Endothelial cell (in vitro differentiated cells): ENCODE measurements at regions not wholly inside any gene's neighbourhood (a gene's known extent, or its start where the extent isn't known, plus 50 kb on each side); places are given as distances from the start of the nearest gene placed in this dataset.
A peak's percentile ranks its signal among the peaks of the same experiment; 100 is the strongest.

Source experiments
- DNase-seq: peaks from one replicate; pipeline ENCODE4 v3.0.0; 2021; ENCODE audit warnings: low spot score
- H3K27ac Mint-ChIP-seq: one replicate; pipeline ENCODE4 v1.8.0; 2021; ENCODE audit warnings: mixed read lengths, inconsistent platforms; ENCODE audit not compliant: unreplicated experiment
- H3K27me3 Mint-ChIP-seq: one replicate; pipeline ENCODE4 v1.8.0; 2021; ENCODE audit warnings: mild to moderate bottlenecking, moderate library complexity, mixed read lengths, inconsistent platforms; ENCODE audit not compliant: unreplicated experiment
- H3K36me3 Mint-ChIP-seq: one replicate; pipeline ENCODE4 v1.8.0; 2021; ENCODE audit warnings: mild to moderate bottlenecking, low read depth, mixed read lengths, inconsistent platforms; ENCODE audit not compliant: unreplicated experiment
- H3K4me1 Mint-ChIP-seq: one replicate; pipeline ENCODE4 v1.8.0; 2021; ENCODE audit warnings: mild to moderate bottlenecking, mixed read lengths, inconsistent platforms; ENCODE audit not compliant: unreplicated experiment
- H3K4me3 Mint-ChIP-seq: one replicate; pipeline ENCODE4 v1.8.0; 2021; ENCODE audit warnings: mild to moderate bottlenecking, mixed read lengths, inconsistent platforms; ENCODE audit not compliant: unreplicated experiment
- H3K9me3 Mint-ChIP-seq: one replicate; pipeline ENCODE4 v1.8.0; 2021; ENCODE audit warnings: mixed read lengths, inconsistent platforms; ENCODE audit not compliant: unreplicated experiment
- TF ChIP-seq, protein P1 (sequence below): fragments of 200-600 bp; sonication (generic); IDR thresholded peaks from one replicate; pipeline ENCODE4 v1.5.0; 2021; ENCODE audit warnings: antibody characterized with exemption; ENCODE audit not compliant: unreplicated experiment

DNA sequence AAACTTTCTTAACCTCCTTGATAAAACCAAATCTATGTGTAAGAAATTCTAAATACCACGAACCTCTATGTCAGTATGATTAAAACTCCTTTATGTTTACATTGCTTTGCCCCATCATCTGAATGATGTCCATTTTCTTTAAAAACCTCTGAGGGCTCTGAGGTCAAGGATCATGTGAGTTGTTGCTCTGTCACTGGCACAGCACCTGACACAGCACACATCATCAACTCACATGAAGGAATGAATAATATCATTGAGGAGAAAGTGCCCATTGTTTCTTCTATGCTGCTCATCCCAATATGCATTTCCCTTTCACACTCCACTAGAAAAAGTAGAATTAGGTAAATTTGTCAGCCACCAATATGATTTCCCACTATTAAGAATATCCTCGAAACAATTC is 1178.7 kb upstream of the NRXN1 start:
- H3K27me3 Mint-ChIP-seq: peaks cover 3% of the 10 kb centered on the region
- no peaks in the 10 kb centered on the region for H3K36me3 Mint-ChIP-seq
- no peaks in the 10 kb centered on the region for H3K4me1 Mint-ChIP-seq
- H3K27ac Mint-ChIP-seq: no peak overlapping the region
- H3K9me3 Mint-ChIP-seq: no peaks in the 10 kb centered on the region
- TF ChIP-seq, protein P1, sequence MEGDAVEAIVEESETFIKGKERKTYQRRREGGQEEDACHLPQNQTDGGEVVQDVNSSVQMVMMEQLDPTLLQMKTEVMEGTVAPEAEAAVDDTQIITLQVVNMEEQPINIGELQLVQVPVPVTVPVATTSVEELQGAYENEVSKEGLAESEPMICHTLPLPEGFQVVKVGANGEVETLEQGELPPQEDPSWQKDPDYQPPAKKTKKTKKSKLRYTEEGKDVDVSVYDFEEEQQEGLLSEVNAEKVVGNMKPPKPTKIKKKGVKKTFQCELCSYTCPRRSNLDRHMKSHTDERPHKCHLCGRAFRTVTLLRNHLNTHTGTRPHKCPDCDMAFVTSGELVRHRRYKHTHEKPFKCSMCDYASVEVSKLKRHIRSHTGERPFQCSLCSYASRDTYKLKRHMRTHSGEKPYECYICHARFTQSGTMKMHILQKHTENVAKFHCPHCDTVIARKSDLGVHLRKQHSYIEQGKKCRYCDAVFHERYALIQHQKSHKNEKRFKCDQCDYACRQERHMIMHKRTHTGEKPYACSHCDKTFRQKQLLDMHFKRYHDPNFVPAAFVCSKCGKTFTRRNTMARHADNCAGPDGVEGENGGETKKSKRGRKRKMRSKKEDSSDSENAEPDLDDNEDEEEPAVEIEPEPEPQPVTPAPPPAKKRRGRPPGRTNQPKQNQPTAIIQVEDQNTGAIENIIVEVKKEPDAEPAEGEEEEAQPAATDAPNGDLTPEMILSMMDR: no peak
- no peak overlapping the region for H3K4me3 Mint-ChIP-seq
- DNase-seq: no peak

- no peaks in the 10 kb centered on the region for H3K9me3 Mint-ChIP-seq
- H3K4me3 Mint-ChIP-seq: no peak overlapping the region
- no peaks in the 10 kb centered on the region for H3K4me1 Mint-ChIP-seq
- peaks cover 3% of the 10 kb centered on the region for H3K27me3 Mint-ChIP-seq
- no peak for DNase-seq
- no peak overlapping the region for H3K27ac Mint-ChIP-seq
- TF ChIP-seq, protein P1: no peak
- H3K36me3 Mint-ChIP-seq: no peaks in the 10 kb centered on the region
Observed at GRCh38 chr2:52210161-52210560, 1178.2 kb upstream of the NRXN1 start.

DNA sequence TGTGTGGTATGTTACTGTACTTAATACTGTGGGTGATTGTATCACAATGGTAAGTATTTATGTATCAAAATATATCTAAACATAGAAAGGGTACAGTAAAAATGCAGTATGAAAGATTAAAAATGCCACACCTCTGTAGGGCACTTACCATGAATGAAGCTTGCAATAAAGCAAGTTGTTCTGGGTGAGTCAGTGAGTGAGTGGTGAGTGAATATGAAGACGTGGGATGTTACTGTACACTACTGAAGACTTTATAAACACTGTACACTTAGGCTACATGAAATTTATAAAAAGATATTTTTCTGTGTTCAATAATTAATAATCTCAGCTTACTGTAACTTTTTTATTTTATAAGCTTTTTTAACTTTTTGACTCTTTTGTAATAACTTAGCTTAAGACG is 1162.4 kb upstream of the NRXN1 start:
- Mint-ChIP-seq H3K27ac (no peak overlapping the region), H3K4me1 (peaks cover 18% of the 10 kb centered on the region), H3K4me3 (no peak overlapping the region), H3K36me3 (no peaks in the 10 kb centered on the region), H3K9me3 (no peaks in the 10 kb centered on the region), H3K27me3 (no peaks in the 10 kb centered on the region)
- TF ChIP-seq, protein P1: no peak
- DNase-seq: no peak

- Mint-ChIP-seq H3K27me3 (no peaks in the 10 kb centered on the region), H3K9me3 (no peaks in the 10 kb centered on the region), H3K36me3 (no peaks in the 10 kb centered on the region), H3K4me3 (no peak overlapping the region), H3K27ac (peak overlapping the region; percentile 32), H3K4me1 (peaks cover 18% of the 10 kb centered on the region)
- TF ChIP-seq, protein P1: no peak
- DNase-seq: no peak
Observed at GRCh38 chr2:52193804-52194203, 1161.9 kb upstream of the NRXN1 start.

DNA sequence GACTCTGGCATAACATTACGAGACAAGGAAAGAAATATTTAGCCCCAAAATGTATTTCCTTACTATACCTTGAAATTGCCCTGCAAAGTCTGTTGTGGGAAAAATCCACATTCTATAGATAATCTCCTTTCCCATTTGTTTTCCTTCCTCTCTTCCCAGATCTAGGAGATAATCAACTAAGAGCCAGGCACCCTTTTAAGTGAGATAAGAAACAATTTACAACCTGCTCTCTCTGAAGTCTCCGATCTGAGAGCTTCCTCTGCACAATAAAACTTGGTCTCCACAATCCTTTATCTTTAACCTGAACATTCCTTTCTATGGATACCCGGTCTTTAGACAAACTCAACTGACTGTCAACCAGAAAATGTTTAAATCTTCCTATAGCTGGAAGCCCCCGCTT is 1160.7 kb upstream of the NRXN1 start:
- no peak for DNase-seq
- Mint-ChIP-seq H3K27ac (peak overlapping the region; percentile 32), H3K9me3 (no peaks in the 10 kb centered on the region), H3K36me3 (no peaks in the 10 kb centered on the region), H3K4me1 (peaks cover 18% of the 10 kb centered on the region), H3K4me3 (no peak overlapping the region), H3K27me3 (no peaks in the 10 kb centered on the region)
- TF ChIP-seq, protein P1: no peak
